GM06990 (cell line): ENCODE measurements at regions not wholly inside any gene's neighbourhood (a gene's known extent, or its start where the extent isn't known, plus 50 kb on each side); places are given as distances from the start of the nearest gene placed in this dataset.

Source experiments
- DNase-seq: peaks from one replicate; pipeline ENCODE4 v3.0.0-alpha.2; 2011; ENCODE audit not compliant: insufficient read length; ENCODE audit errors: extremely low read depth
- H3K27me3 ChIP-seq: replicated peaks from 2 replicates; pipeline ENCODE4 v1.6.0; 2011; ENCODE audit warnings: low read length; ENCODE audit not compliant: control insufficient read depth, insufficient read depth
- H3K36me3 ChIP-seq: 2 replicates; pipeline ENCODE4 v1.5.1; 2011; ENCODE audit warnings: low read length; ENCODE audit not compliant: control insufficient read depth, insufficient read depth
- H3K4me3 ChIP-seq: replicated peaks from 2 replicates; pipeline ENCODE4 v1.5.1; 2011; ENCODE audit warnings: low read depth, mild to moderate bottlenecking, control low read depth, low read length
- CTCF ChIP-seq: IDR thresholded peaks from 2 replicates; pipeline ENCODE4 v1.5.1; 2011; ENCODE audit warnings: low read length, control low read depth, mild to moderate bottlenecking, inconsistent platforms; ENCODE audit not compliant: insufficient read depth, poor library complexity, severe bottlenecking

- Histone ChIP-seq H3K4me3 (no peak overlapping the region), H3K27me3 (no peaks in the 10 kb centered on the region), H3K36me3 (no peaks in the 10 kb centered on the region)
- DNase-seq = no peak
- TF ChIP-seq CTCF = no peak
Measured at GRCh38 chr7:13821152-13821787, 168.2 kb downstream of the ETV1 start.

GRCh38 chr7:13822678-13823077, 166.8 kb downstream of the ETV1 start:
- no peaks in the 10 kb centered on the region for H3K27me3 ChIP-seq
- DNase-seq = no peak
- H3K4me3 ChIP-seq = no peak overlapping the region
- TF ChIP-seq CTCF = no peak
- H3K36me3 ChIP-seq = no peaks in the 10 kb centered on the region

GRCh38 chr7:13826752-13827151, 162.7 kb downstream of the ETV1 start:
- TF ChIP-seq CTCF = no peak
- Histone ChIP-seq H3K4me3 (no peak overlapping the region), H3K27me3 (no peaks in the 10 kb centered on the region), H3K36me3 (no peaks in the 10 kb centered on the region)
- DNase-seq = no peak

- Histone ChIP-seq H3K27me3 (no peaks in the 10 kb centered on the region), H3K4me3 (no peak overlapping the region), H3K36me3 (no peaks in the 10 kb centered on the region)
- no peak for TF ChIP-seq CTCF
- no peak for DNase-seq
Measured at GRCh38 chr7:13827716-13828115, 161.8 kb downstream of the ETV1 start.

- no peak overlapping the region for H3K4me3 ChIP-seq
- no peaks in the 10 kb centered on the region for H3K27me3 ChIP-seq
- no peak for DNase-seq
- TF ChIP-seq CTCF = no peak
- no peaks in the 10 kb centered on the region for H3K36me3 ChIP-seq
Measured at GRCh38 chr7:13829231-13829630, 160.2 kb downstream of the ETV1 start.
